Stimulated activated CD8-positive, alpha-beta memory T cell treated with anti-CD3 and anti-CD28 coated beads, Interleukin-4, amount 100 ng/mL, for 24 hours (primary cell): ENCODE measurements at regions not wholly inside any gene's neighbourhood (a gene's known extent, or its start where the extent isn't known, plus 50 kb on each side); places are given as distances from the start of the nearest gene placed in this dataset.

Source experiments
- DNase-seq: peaks from one replicate; pipeline ENCODE4 v3.0.0-alpha.2; 2020; ENCODE audit warnings: low read depth

- DNase-seq, result no peak
Measured at GRCh38 chr13:30845297-30846214, 60.5 kb upstream of the MEDAG start.

- DNase-seq, result no peak
Measured at GRCh38 chr13:30846311-30846710, 59.8 kb upstream of the MEDAG start.

GRCh38 chr13:30846866-30847265, 59.2 kb upstream of the MEDAG start:
- no peak for DNase-seq

- no peak for DNase-seq
Measured at GRCh38 chr13:30847650-30848307, 58.3 kb upstream of the MEDAG start.

GRCh38 chr13:30848332-30849027, 57.6 kb upstream of the MEDAG start:
- DNase-seq, result no peak

GRCh38 chr13:30849611-30850010, 56.5 kb upstream of the MEDAG start:
- no peak for DNase-seq

GRCh38 chr13:30850204-30850866, 55.7 kb upstream of the MEDAG start:
- DNase-seq, result no peak

GRCh38 chr13:30850867-30851211, 55.2 kb upstream of the MEDAG start:
- DNase-seq, result no peak

GRCh38 chr13:30851697-30852096, 54.4 kb upstream of the MEDAG start:
- DNase-seq, result no peak

GRCh38 chr13:30855569-30855968, 50.5 kb upstream of the MEDAG start:
- DNase-seq, result no peak

GRCh38 chr13:30856005-30856790, 49.9 kb upstream of the MEDAG start:
- no peak for DNase-seq
